HL-60 (cell line): ENCODE measurements at regions not wholly inside any gene's neighbourhood (a gene's known extent, or its start where the extent isn't known, plus 50 kb on each side); places are given as distances from the start of the nearest gene placed in this dataset.

ENCODE experiments used
- DNase-seq, 2 experiments: peaks; one replicate each; pipeline ENCODE4 v3.0.0-alpha.2; 2010 to 2020; ENCODE audit warnings: low read depth in 1 of 2, low spot score in 1 of 2
- H3K27ac ChIP-seq: fragments of 250-450 bp; sonication (Bioruptor Pico); replicated peaks from 2 replicates; pipeline ENCODE4 v1.5.1; 2020; ENCODE audit warnings: mild to moderate bottlenecking, moderate library complexity
- H3K27me3 ChIP-seq: fragments of 250-450 bp; sonication (Bioruptor Pico); 2 replicates; pipeline ENCODE4 v1.5.1; 2021; ENCODE audit warnings: mild to moderate bottlenecking, moderate library complexity; ENCODE audit not compliant: insufficient read depth, poor library complexity, severe bottlenecking
- H3K4me3 ChIP-seq: replicated peaks from 2 replicates; pipeline ENCODE4 v1.5.1; 2011; ENCODE audit warnings: mild to moderate bottlenecking, control low read depth, low read length; ENCODE audit not compliant: insufficient read depth
- CTCF ChIP-seq: IDR thresholded peaks from one replicate; pipeline ENCODE4 v1.5.1; 2011; ENCODE audit warnings: low read length, control low read depth, inconsistent platforms; ENCODE audit not compliant: insufficient read depth
- GABPA ChIP-seq: IDR thresholded peaks from 2 replicates; pipeline ENCODE4 v1.6.1; 2012; ENCODE audit warnings: low read depth
- POLR2AphosphoS5 ChIP-seq: IDR thresholded peaks from 2 replicates; pipeline ENCODE4 v1.6.1; 2012; ENCODE audit warnings: low read depth
- REST ChIP-seq: IDR thresholded peaks from 2 replicates; pipeline ENCODE4 v1.6.1; 2012; ENCODE audit warnings: low read depth; ENCODE audit not compliant: insufficient replicate concordance
- SPI1 ChIP-seq: IDR thresholded peaks from 2 replicates; pipeline ENCODE4 v1.6.1; 2012; ENCODE audit warnings: low read depth, mild to moderate bottlenecking, borderline replicate concordance

- TF ChIP-seq CTCF (no peak), POLR2AphosphoS5 (no peak), REST (no peak), GABPA (no peak), SPI1 (no peak)
- Histone ChIP-seq H3K4me3 (no peak overlapping the region), H3K27me3 (no peaks in the 10 kb centered on the region), H3K27ac (no peak overlapping the region)
- DNase-seq: no peak
Observed at GRCh38 chr7:16326106-16326505, 95.2 kb downstream of the CRPPA start.

- Histone ChIP-seq H3K4me3 (no peak overlapping the region), H3K27me3 (no peaks in the 10 kb centered on the region), H3K27ac (no peak overlapping the region)
- no peak for TF ChIP-seq CTCF
- no peak for TF ChIP-seq REST
- TF ChIP-seq GABPA: no peak
- no peak for TF ChIP-seq POLR2AphosphoS5
- TF ChIP-seq SPI1: no peak
- no peak for DNase-seq
Observed at GRCh38 chr7:16323313-16323712, 98.0 kb downstream of the CRPPA start.

- no peak for TF ChIP-seq POLR2AphosphoS5
- no peak for TF ChIP-seq REST
- TF ChIP-seq GABPA: no peak
- TF ChIP-seq CTCF: no peak
- TF ChIP-seq SPI1: no peak
- no peak for DNase-seq
- H3K4me3 ChIP-seq: no peak overlapping the region
- H3K27me3 ChIP-seq: no peaks in the 10 kb centered on the region
- H3K27ac ChIP-seq: no peak overlapping the region
Observed at GRCh38 chr7:16320099-16320660, 101.2 kb downstream of the CRPPA start.
